Keratinocyte (primary cell): ENCODE measurements at regions not wholly inside any gene's neighbourhood (a gene's known extent, or its start where the extent isn't known, plus 50 kb on each side); places are given as distances from the start of the nearest gene placed in this dataset.
"Not testable (repeated sequence)": the region's sequence is repeated elsewhere in the genome, so short reads cannot be mapped to it uniquely, and the experiment has no call there.

Experiments used
- DNase-seq: peaks from one replicate; pipeline ENCODE4 v3.0.0-alpha.2; 2011; ENCODE audit warnings: low read depth, missing footprints, low spot score
- FAIRE-seq: peaks from 2 replicates; lab custom pipeline; 2011; peaks lifted over from hg19 to GRCh38; lab: Jason Lieb, UNC
- H2AFZ ChIP-seq: 2 replicates; pipeline ENCODE4 v1.6.0; 2012; ENCODE audit warnings: low read length, control low read depth, inconsistent platforms; ENCODE audit not compliant: control insufficient read depth
- H3K27ac ChIP-seq: 2 replicates; pipeline ENCODE4 v1.5.1; 2011; ENCODE audit warnings: low read length; ENCODE audit not compliant: control insufficient read depth, insufficient read depth
- H3K27me3 ChIP-seq: 3 replicates; pipeline ENCODE4 v1.6.0; 2011; ENCODE audit warnings: low read length; ENCODE audit not compliant: control insufficient read depth, insufficient read depth; ENCODE audit errors: extremely low read depth
- H3K36me3 ChIP-seq, 2 experiments: 2 replicates in 1 of 2; 3 replicates in 1 of 2; pipeline ENCODE4 v1.5.1; 2011; ENCODE audit warnings: low read length in 2 of 2, mild to moderate bottlenecking in 1 of 2; ENCODE audit not compliant: control insufficient read depth in 2 of 2, insufficient read depth in 2 of 2; ENCODE audit errors: extremely low read depth in 1 of 2
- H3K4me1 ChIP-seq: 3 replicates; pipeline ENCODE4 v1.5.1; 2011; ENCODE audit warnings: low read length; ENCODE audit not compliant: control insufficient read depth, insufficient read depth; ENCODE audit errors: extremely low read depth
- H3K4me2 ChIP-seq: 3 replicates; pipeline ENCODE4 v1.6.0; 2011; ENCODE audit warnings: low read depth, low read length; ENCODE audit not compliant: control insufficient read depth, insufficient read depth; ENCODE audit errors: extremely low read depth
- H3K4me3 ChIP-seq, 3 experiments: fragments of 200-600 bp in 1 of 3; sonication (generic) in 1 of 3; 2 replicates in 2 of 3; 3 replicates in 1 of 3; pipeline ENCODE4 v1.5.1; 2011 to 2016; ENCODE audit warnings: low read length in 3 of 3, mild to moderate bottlenecking in 3 of 3, control low read depth in 2 of 3, inconsistent platforms in 1 of 3, low read depth in 1 of 3, mixed read lengths in 1 of 3, mixed run types in 1 of 3, moderate library complexity in 1 of 3; ENCODE audit not compliant: control insufficient read depth in 2 of 3, insufficient read depth in 2 of 3; ENCODE audit errors: extremely low read depth in 1 of 3
- H3K79me2 ChIP-seq: 2 replicates; pipeline ENCODE4 v1.6.0; 2012; ENCODE audit warnings: low read length; ENCODE audit not compliant: control insufficient read depth, insufficient read depth
- H3K9ac ChIP-seq: 3 replicates; pipeline ENCODE4 v1.6.0; 2011; ENCODE audit warnings: low read length; ENCODE audit not compliant: control insufficient read depth, insufficient read depth; ENCODE audit errors: extremely low read depth
- H3K9me1 ChIP-seq: 3 replicates; pipeline ENCODE4 v1.6.0; 2011; ENCODE audit warnings: low read length; ENCODE audit not compliant: control insufficient read depth, insufficient read depth; ENCODE audit errors: extremely low read depth
- H3K9me3 ChIP-seq: 2 replicates; pipeline ENCODE4 v1.5.1; 2012; ENCODE audit warnings: low read depth, low read length; ENCODE audit not compliant: control insufficient read depth
- H4K20me1 ChIP-seq: 3 replicates; pipeline ENCODE4 v1.6.0; 2011; ENCODE audit warnings: low read length; ENCODE audit not compliant: control insufficient read depth, insufficient read depth; ENCODE audit errors: extremely low read depth
- dilution Hi-C: fragments of 300-500 bp; cut with MboI; formaldehyde crosslinking; loops from one replicate; pipeline ENCODE4 v1.7.0; 2020; ENCODE audit warnings: low sequenced_read_pairs; ENCODE audit not compliant: extremely low pct_ligation_motif_present

- H3K27me3 ChIP-seq, DNase-seq, H3K79me2 ChIP-seq, H3K9me1 ChIP-seq, H3K9ac ChIP-seq, H3K27ac ChIP-seq, H2AFZ ChIP-seq, H3K4me3 ChIP-seq, H3K4me2 ChIP-seq, FAIRE-seq, H3K4me1 ChIP-seq, H3K36me3 ChIP-seq, dilution Hi-C loops, H3K9me3 ChIP-seq, H4K20me1 ChIP-seq: not testable (repeated sequence)
These were observed 95.5 kb downstream of the NSUN5 start for GRCh38 chr7:73213076-73213475.

- H3K4me3 ChIP-seq, H3K9me3 ChIP-seq, H3K9ac ChIP-seq, H4K20me1 ChIP-seq, DNase-seq, H3K4me1 ChIP-seq, H3K27ac ChIP-seq, H3K4me2 ChIP-seq, H3K36me3 ChIP-seq, FAIRE-seq, H3K27me3 ChIP-seq, H3K79me2 ChIP-seq, dilution Hi-C loops, H2AFZ ChIP-seq, H3K9me1 ChIP-seq: not testable (repeated sequence)
These were observed 103.0 kb downstream of the NSUN5 start for GRCh38 chr7:73205594-73205993.

DNA sequence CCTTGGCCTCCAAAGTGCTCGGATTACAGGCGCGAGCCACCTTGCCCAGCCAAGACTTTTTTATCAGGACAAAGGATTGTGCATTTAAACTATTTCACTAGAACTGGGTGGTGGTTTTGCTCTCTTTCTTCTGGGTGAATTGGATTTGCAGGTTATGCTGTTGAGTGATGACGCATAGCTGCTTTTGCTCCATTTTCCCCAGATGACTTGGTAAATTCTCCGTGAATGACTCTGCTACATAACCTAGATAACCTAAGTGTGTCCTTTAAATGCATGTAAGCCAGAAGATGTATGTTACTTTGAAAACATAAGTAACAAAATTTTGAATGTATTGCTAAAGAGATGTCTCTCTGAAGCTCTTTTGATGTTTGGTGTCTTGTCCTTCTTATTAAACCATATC, 103.7 kb downstream of the NSUN5 start:
- H3K4me3 ChIP-seq, H3K27me3 ChIP-seq, dilution Hi-C loops, H3K9ac ChIP-seq, DNase-seq, H2AFZ ChIP-seq, H3K4me1 ChIP-seq, H3K36me3 ChIP-seq, FAIRE-seq, H3K79me2 ChIP-seq, H3K4me2 ChIP-seq, H4K20me1 ChIP-seq, H3K9me3 ChIP-seq, H3K9me1 ChIP-seq: not testable (repeated sequence)
- peak overlapping the region; percentile 40 for H3K27ac ChIP-seq

GRCh38 chr7:73203312-73203711, 105.3 kb downstream of the NSUN5 start:
- H2AFZ ChIP-seq, H4K20me1 ChIP-seq, H3K9me1 ChIP-seq, DNase-seq, dilution Hi-C loops, H3K9ac ChIP-seq, H3K79me2 ChIP-seq, H3K4me1 ChIP-seq, H3K9me3 ChIP-seq, H3K36me3 ChIP-seq, H3K27me3 ChIP-seq, H3K4me3 ChIP-seq, H3K4me2 ChIP-seq, FAIRE-seq: not testable (repeated sequence)
- peak overlapping the region; percentile 14 for H3K27ac ChIP-seq

- H4K20me1 ChIP-seq, dilution Hi-C loops, H2AFZ ChIP-seq, H3K9ac ChIP-seq, H3K4me3 ChIP-seq, H3K27me3 ChIP-seq, H3K9me1 ChIP-seq, H3K79me2 ChIP-seq, FAIRE-seq, H3K4me2 ChIP-seq, H3K9me3 ChIP-seq, H3K36me3 ChIP-seq, H3K4me1 ChIP-seq, DNase-seq, H3K27ac ChIP-seq: not testable (repeated sequence)
These were observed 107.4 kb downstream of the NSUN5 start for GRCh38 chr7:73201264-73201663.
